Nucleus accumbens (tissue), 56 donors: ENCODE measurements at regions not wholly inside any gene's neighbourhood (a gene's known extent, or its start where the extent isn't known, plus 50 kb on each side); places are given as distances from the start of the nearest gene placed in this dataset.
A peak's percentile ranks its signal among the peaks of the same experiment; 100 is the strongest.

Experiments
- DNase-seq, 56 donors: peaks; one replicate each; lab custom pipeline; 2025; lab: John Stamatoyannopoulos, UW

GRCh38 chr18:43570593-43570992, 293.3 kb upstream of the SYT4 start:
- no peak for DNase-seq

GRCh38 chr18:43571078-43571689, 293.9 kb upstream of the SYT4 start:
- DNase-seq: peak in 5 of 56 donors; percentile 4 to 52 (median 25)

GRCh38 chr18:43572163-43572562, 294.9 kb upstream of the SYT4 start:
- no peak for DNase-seq

- no peak for DNase-seq
These were observed 297.7 kb upstream of the SYT4 start for GRCh38 chr18:43574974-43575373.

- no peak for DNase-seq
These were observed 300.9 kb upstream of the SYT4 start for GRCh38 chr18:43578211-43578610.

- DNase-seq: no peak
These were observed 301.4 kb upstream of the SYT4 start for GRCh38 chr18:43578706-43579105.

- no peak for DNase-seq
These were observed 304.7 kb upstream of the SYT4 start for GRCh38 chr18:43581936-43582519.

GRCh38 chr18:43587538-43588153, 310.4 kb upstream of the SYT4 start:
- DNase-seq: peak in 3 of 56 donors; percentile 13 to 18 (median 16)

GRCh38 chr18:43588838-43589237, 311.5 kb upstream of the SYT4 start:
- no peak for DNase-seq

GRCh38 chr18:43589611-43590151, 312.4 kb upstream of the SYT4 start:
- DNase-seq: no peak

- peak in 2 of 56 donors; percentile 16 to 29 for DNase-seq
These were observed 313.1 kb upstream of the SYT4 start for GRCh38 chr18:43590182-43590903.

- DNase-seq: no peak
These were observed 315.0 kb upstream of the SYT4 start for GRCh38 chr18:43592269-43592668.

- DNase-seq: no peak
These were observed 318.9 kb upstream of the SYT4 start for GRCh38 chr18:43596105-43596712.

- no peak for DNase-seq
These were observed 324.1 kb upstream of the SYT4 start for GRCh38 chr18:43601432-43601831.

- DNase-seq: no peak
These were observed 327.9 kb upstream of the SYT4 start for GRCh38 chr18:43605224-43605623.

- no peak for DNase-seq
These were observed 329.5 kb upstream of the SYT4 start for GRCh38 chr18:43606795-43607194.

GRCh38 chr18:43620936-43621335, 343.6 kb upstream of the SYT4 start:
- no peak for DNase-seq

GRCh38 chr18:43622024-43622423, 344.7 kb upstream of the SYT4 start:
- DNase-seq: no peak

- DNase-seq: no peak
These were observed 348.3 kb upstream of the SYT4 start for GRCh38 chr18:43625582-43625981.

- no peak for DNase-seq
These were observed 350.7 kb upstream of the SYT4 start for GRCh38 chr18:43627848-43628530.
